CD4-positive, alpha-beta T cell treated with Interleukin-17A for 1 hour (primary cell): ENCODE measurements at regions not wholly inside any gene's neighbourhood (a gene's known extent, or its start where the extent isn't known, plus 50 kb on each side); places are given as distances from the start of the nearest gene placed in this dataset.
"Not testable (repeated sequence)": the region's sequence is repeated elsewhere in the genome, so short reads cannot be mapped to it uniquely, and the experiment has no call there.

Source experiments
- DNase-seq: peaks from one replicate; pipeline ENCODE4 v3.0.0-alpha.2; 2020

DNA sequence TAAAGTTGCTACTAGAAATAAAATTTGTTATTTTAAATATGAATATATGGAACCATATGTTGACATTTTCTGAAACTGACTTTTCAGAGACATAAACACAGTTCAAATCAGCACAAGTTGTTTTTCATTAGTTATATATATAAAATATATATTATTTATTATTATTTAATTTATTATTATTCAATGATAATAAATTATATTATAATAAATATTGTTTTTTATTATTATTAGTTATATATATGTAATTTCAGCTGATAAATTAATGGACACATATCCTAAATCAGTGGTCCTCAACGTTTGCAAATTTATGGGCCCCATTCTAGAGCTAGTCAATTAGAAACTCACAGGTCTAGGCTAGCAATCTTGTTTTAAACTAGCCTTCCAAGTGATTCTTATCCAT, 809.3 kb downstream of the C4orf33 start:
- no peak for DNase-seq

- DNase-seq = no peak
These were observed 812.2 kb downstream of the C4orf33 start for GRCh38 chr4:129908117-129908516.

- DNase-seq = no peak
These were observed 821.0 kb downstream of the C4orf33 start for GRCh38 chr4:129916991-129917390.

DNA sequence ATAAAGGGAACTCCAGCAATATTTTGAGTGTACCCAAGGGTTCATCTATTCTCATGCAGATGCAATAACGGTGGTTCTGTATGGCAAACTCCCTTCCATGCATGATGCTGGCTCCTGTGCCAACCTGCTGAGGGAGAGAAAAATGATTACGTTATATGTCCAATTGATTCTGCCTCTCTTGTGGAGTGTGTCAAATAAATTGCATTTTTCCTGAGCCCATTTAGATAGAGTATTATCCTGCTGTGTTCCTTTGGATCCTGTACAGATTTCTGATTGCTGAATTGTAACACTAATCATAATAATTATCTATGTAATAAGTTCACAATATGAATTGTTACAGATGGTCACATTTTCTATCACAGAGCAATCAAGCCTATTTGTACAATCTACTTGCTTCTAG, 821.7 kb downstream of the C4orf33 start:
- DNase-seq = no peak

- DNase-seq = no peak
These were observed 831.0 kb downstream of the C4orf33 start for GRCh38 chr4:129926936-129927335.

GRCh38 chr4:129929052-129929451, 833.1 kb downstream of the C4orf33 start:
- no peak for DNase-seq

GRCh38 chr4:129929984-129930383, 834.0 kb downstream of the C4orf33 start:
- DNase-seq = no peak

DNA sequence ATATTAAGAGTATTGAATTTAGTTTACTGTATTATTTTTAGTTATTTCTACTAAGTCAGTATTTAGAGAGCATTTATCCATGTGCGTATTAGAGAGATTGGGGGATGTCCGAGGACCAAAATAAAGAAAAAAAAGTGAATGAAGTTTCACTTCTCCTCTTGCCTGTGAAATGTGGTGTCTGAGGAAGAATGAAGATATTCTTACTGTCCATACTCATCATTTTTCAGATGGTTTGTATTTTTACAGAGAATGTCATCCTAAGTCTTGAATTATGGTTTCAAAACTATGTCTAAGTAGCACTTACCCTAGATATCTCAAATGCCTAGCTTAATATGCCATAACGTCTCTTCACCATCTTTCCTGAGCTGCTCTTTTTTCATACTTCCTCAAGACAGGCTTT, 854.3 kb downstream of the C4orf33 start:
- DNase-seq = no peak

DNA sequence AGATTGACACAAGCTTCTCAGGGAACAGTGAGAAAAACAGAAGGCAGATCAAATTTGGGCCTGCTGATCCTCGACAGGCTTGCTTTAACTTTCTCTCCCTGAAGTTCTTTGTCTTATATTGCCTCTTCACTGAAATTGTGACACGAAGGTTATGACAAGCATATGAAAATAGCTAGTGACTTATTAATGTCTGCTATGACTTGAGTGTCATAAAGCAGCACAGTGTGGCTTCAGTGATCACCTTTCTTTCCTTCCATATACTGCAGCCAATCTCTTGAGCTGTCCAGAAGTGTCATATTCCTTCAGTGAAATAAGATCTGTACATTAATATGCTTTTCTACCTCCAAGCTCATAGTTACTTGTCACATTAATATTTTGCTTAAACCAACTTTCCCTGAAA, 870.2 kb downstream of the C4orf33 start:
- DNase-seq = no peak

DNA sequence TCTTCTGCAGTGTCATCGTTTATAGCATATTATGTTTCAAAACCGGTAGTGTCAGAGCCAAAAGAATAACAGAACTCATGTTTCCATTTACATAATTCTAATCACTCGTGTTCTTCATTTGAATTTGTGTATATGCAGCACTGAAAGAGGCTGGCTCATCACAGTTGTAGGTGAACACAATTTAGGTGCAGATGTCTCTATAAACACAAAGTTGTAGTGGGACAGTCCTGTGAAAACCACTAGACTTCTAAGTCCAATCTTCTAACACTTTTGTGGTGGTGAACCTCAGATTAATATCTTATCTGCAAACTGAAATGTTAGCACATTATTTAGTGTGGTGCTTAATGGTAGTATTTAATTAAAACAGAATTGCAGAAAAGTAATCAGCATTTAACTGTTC, 872.4 kb downstream of the C4orf33 start:
- no peak for DNase-seq

- DNase-seq = no peak
These were observed 872.8 kb downstream of the C4orf33 start for GRCh38 chr4:129968778-129969177.

DNA sequence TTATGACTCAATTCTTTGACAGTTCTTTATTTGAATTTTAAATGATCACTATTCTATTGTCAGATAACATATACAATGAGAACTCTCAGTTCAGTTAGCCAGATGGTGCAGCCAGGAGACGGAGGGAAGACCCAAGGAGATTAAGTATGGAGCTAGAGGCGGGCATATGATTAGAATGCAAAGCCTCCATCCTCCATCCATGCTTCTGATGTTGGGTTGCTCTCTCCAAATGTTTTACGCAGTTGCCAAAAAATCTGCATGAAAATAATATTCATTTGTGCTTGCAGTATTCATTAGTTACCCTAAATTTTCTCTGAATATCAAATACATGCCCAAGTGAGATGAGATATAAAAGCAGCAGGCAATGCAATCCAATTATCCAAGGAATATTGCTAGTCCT, 874.8 kb downstream of the C4orf33 start:
- DNase-seq = no peak

DNA sequence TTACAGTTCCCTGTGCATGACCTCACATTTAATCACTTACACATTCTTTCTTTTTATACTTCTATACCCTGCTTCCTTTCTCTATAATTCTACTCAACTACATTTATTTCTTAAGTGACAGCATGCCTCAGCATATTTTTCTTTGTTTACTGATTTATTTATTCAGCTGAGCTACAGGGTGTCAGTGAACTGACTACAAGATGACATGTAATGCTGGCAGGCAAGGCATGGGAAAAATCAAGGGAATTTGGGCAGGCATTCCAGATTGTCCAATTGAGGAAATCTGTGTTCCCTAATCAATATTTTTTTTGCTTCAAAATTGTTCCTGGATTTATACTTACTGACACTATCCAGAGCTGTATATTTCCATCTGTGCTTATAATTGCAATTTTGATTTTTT, 875.5 kb downstream of the C4orf33 start:
- DNase-seq = no peak

DNA sequence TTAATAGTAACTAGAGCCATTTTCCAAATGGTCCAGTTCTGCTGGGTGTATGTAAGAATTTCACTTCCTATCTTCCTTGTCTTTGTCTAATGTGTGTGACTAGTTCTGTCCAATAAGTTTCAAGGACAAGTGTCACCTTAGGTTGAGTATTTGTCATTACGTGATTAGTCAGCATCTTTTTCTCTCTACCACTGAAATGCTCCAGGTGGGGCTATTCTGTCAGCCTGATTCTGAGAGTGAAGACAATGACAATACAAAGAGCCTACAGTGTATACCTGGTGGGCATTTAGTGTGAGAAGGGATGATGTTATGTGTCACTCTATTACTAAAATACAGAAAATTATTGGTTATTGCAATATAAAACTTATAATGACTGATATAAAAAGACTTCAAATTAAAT, 876.3 kb downstream of the C4orf33 start:
- no peak for DNase-seq

GRCh38 chr4:129974730-129975129, 878.8 kb downstream of the C4orf33 start:
- DNase-seq = no peak

DNA sequence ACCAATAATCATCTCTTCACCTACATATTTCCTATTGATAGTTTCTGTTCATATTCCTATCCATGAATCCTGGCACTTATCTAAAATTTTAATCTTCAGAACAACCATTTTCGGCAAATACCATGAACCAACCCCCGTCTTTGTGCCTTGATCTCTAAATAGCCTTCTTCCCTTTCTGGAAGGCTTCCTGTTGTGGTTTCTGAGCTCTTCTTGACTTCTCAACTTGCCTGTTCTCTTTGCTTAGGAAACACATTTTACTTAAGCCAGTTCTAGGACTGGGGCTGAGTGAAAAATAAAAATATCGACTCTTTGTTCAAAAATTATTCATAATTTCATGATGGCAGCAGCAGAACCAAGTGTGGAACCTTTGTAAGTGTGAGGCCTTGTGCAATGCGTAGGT, 882.4 kb downstream of the C4orf33 start:
- no peak for DNase-seq

GRCh38 chr4:129988957-129989356, 893.0 kb downstream of the C4orf33 start:
- no peak for DNase-seq

DNA sequence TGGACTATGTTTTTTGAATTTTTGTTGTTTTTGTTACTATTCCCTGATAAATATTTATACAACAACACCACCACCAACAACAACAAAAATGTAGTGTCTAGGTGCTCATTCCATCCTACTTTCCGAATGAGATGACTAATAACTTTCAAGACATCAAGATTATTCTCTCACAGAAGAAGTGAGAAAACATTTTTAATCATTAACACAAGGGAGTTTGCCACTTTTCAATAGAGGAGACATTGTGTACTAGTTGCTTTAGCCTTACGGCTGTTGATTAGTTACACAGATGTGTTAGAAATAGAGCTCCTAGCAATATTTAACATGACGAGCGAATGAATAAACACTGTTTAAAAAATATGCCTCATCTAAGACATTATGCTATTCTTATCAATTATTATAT, 898.8 kb downstream of the C4orf33 start:
- DNase-seq = no peak

GRCh38 chr4:129998436-129999150, 902.6 kb downstream of the C4orf33 start:
- no peak for DNase-seq

GRCh38 chr4:129999156-129999555, 903.2 kb downstream of the C4orf33 start:
- no peak for DNase-seq

DNA sequence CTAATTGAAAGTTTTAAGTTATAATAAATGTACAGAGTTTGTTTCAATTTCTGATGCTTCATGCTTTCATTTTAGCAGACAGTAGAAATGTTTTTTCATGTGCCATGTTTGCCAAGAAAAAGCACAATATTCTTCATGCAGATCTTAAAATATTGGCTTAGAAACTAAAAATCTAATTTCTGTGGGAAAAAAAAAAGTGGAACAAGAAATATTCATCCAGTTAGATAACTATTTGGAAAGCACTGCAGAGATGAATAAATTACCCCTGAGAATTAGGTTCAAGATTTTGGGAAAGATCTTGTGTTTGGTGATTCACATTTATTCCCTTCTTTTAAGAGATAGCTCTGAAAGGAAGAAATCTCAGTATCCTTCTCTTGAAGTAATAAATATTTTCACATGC, 912.5 kb downstream of the C4orf33 start:
- no peak for DNase-seq

- not testable (repeated sequence) for DNase-seq
These were observed 916.9 kb downstream of the C4orf33 start for GRCh38 chr4:130012806-130013205.

- DNase-seq = no peak
These were observed 925.8 kb downstream of the C4orf33 start for GRCh38 chr4:130021706-130022105.

DNA sequence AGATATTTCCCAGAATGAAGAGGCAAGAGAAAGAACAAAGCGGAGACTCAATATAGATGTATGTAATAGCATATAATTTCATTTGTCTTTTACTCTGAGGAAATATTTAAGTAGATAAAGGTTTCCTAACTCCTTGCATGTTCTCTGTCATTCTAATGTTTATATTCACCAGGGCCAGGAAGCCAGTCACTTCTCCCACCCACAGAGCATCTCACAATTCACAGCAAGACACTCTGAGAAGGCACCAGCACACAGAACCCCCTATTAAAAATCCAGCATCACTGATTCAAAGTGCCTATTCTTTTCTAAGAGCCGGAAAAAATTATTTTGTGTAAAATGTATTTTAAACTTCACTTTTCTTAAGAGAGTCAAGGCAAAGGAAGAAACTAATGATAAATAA, 927.1 kb downstream of the C4orf33 start:
- no peak for DNase-seq

DNA sequence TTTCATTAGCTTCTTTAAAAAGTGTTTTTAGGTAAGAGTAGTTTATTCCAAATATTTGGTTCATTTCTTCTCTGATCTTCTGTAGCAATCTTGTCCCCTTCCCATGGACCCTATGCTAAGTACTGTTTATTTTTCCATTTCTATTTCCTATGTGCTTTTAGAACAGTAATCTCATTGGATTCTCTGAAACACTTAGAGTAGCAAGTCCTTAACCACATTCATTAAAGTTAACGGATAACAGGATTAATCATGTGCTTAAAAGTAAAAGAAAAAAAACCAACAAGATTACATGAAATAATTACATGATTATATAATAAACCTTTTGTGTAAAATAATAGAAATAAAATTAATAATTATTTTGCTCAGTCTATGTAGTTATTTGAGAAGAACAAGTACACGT, 929.7 kb downstream of the C4orf33 start:
- DNase-seq = no peak

- DNase-seq = no peak
These were observed 930.2 kb downstream of the C4orf33 start for GRCh38 chr4:130026185-130026584.
